ENCODE measurements at regions not wholly inside any gene's neighbourhood (a gene's known extent, or its start where the extent isn't known, plus 50 kb on each side); places are given as distances from the start of the nearest gene placed in this dataset.

- no peak for TF ChIP-seq CTCF (IDR thresholded peaks at IDR 0.05)
- TF ChIP-seq EZH2 (IDR thresholded peaks at IDR 0.05; ENCODE audit: borderline replicate concordance, insufficient read depth, low read depth, low read length, poor library complexity, severe bottlenecking) = no peak
Observed at GRCh38 chr7:45974540-45975360, 53.7 kb upstream of the IGFBP3 start.
